ENCODE measurements at regions not wholly inside any gene's neighbourhood (a gene's known extent, or its start where the extent isn't known, plus 50 kb on each side); places are given as distances from the start of the nearest gene placed in this dataset.

DNA sequence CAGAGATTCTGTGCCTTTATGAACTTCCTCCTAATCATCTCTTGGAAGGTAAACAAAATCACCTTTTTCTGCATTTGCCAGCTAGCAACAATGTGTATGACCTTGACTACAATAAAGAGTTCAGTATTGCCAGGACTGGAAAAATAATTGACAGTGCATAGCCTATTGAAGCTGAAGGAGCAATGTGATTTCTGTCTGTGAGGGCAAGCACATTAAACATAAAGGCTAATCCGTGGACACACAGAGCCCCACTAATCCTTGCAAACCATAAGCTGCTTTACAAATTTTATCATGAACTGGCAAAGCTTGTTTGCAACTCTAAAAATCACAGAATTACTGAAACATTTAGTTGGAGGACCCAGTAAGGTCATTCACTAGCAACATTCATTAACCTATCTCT is 563.8 kb downstream of the PYDC2 start:
- Histone ChIP-seq H3K27me3 (ENCODE audit: insufficient read depth, low read depth) (no peaks in the 10 kb centered on the region), H3K4me2 (no peak overlapping the region), H3K4me3 (IDR thresholded peaks at IDR 0.05; ENCODE audit: insufficient read depth, low read depth, low read length) (no peak overlapping the region), H3K36me3 (ENCODE audit: insufficient read depth) (no peaks in the 10 kb centered on the region), H3K27ac (no peak overlapping the region), H3K4me1 (ENCODE audit: low read depth, poor library complexity, severe bottlenecking) (no peaks in the 10 kb centered on the region), H3K9ac (no peak overlapping the region), H3K79me2 (ENCODE audit: insufficient read depth, low read depth) (no peaks in the 10 kb centered on the region), H2AFZ (ENCODE audit: low read depth) (no peak overlapping the region), H4K20me1 (ENCODE audit: insufficient read depth) (no peaks in the 10 kb centered on the region)
- TF ChIP-seq, protein P1, sequence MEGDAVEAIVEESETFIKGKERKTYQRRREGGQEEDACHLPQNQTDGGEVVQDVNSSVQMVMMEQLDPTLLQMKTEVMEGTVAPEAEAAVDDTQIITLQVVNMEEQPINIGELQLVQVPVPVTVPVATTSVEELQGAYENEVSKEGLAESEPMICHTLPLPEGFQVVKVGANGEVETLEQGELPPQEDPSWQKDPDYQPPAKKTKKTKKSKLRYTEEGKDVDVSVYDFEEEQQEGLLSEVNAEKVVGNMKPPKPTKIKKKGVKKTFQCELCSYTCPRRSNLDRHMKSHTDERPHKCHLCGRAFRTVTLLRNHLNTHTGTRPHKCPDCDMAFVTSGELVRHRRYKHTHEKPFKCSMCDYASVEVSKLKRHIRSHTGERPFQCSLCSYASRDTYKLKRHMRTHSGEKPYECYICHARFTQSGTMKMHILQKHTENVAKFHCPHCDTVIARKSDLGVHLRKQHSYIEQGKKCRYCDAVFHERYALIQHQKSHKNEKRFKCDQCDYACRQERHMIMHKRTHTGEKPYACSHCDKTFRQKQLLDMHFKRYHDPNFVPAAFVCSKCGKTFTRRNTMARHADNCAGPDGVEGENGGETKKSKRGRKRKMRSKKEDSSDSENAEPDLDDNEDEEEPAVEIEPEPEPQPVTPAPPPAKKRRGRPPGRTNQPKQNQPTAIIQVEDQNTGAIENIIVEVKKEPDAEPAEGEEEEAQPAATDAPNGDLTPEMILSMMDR (conservative IDR thresholded peaks at IDR 0.05; ENCODE audit: low read depth, low read length), result no peak

DNA sequence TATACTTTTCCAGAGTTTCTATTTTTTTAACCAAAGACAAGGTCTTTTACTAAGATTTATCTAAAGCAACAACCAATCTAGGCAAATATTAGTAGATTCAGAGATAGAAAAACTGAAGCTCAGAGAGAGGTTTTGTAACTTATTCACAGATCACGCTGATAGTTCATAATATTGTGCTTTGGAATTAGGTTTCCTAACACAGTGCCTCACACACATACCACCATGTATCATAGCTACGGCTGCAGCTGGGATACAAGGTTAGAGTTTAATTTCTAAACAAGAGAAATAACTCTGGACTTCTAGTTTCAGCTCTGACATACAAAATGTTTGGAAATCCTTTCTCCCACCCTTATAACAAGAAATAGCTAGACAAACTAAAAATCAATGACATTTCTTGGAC is 565.7 kb downstream of the PYDC2 start:
- H3K4me3 ChIP-seq (IDR thresholded peaks at IDR 0.05; ENCODE audit: insufficient read depth, low read depth, low read length), result no peak overlapping the region
- no peak overlapping the region for H2AFZ ChIP-seq (ENCODE audit: low read depth)
- no peak overlapping the region for H3K9ac ChIP-seq
- no peaks in the 10 kb centered on the region for H3K27me3 ChIP-seq (ENCODE audit: insufficient read depth, low read depth)
- H3K4me2 ChIP-seq, result no peak overlapping the region
- no peaks in the 10 kb centered on the region for H4K20me1 ChIP-seq (ENCODE audit: insufficient read depth)
- H3K36me3 ChIP-seq (ENCODE audit: insufficient read depth), result no peaks in the 10 kb centered on the region
- TF ChIP-seq, protein P1 (conservative IDR thresholded peaks at IDR 0.05; ENCODE audit: low read depth, low read length), result no peak
- no peaks in the 10 kb centered on the region for H3K4me1 ChIP-seq (ENCODE audit: low read depth, poor library complexity, severe bottlenecking)
- H3K79me2 ChIP-seq (ENCODE audit: insufficient read depth, low read depth), result no peaks in the 10 kb centered on the region
- H3K27ac ChIP-seq, result no peak overlapping the region

DNA sequence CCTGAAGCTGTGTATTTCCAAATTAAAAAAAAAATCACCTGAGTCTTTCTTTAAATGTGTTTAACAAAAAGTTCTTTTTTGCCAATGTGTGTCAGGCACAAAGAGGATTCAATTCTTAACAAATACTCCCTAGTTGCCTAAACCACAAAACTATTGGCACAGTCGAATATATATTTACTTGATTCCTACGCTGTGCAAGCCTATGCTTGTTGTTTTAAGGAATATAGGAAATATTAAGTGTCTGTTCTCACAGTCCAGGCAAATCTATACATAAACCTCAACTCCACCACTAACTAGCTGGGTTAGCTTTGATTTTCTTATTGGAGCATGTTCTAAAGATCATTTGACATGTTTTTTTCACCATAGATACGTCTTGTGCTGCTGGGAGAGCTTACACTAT is 571.0 kb downstream of the PYDC2 start:
- Histone ChIP-seq H4K20me1 (ENCODE audit: insufficient read depth) (no peaks in the 10 kb centered on the region), H3K27ac (no peak overlapping the region), H3K9ac (no peak overlapping the region), H3K4me1 (ENCODE audit: low read depth, poor library complexity, severe bottlenecking) (peaks cover 4% of the 10 kb centered on the region), H2AFZ (ENCODE audit: low read depth) (no peak overlapping the region), H3K4me3 (IDR thresholded peaks at IDR 0.05; ENCODE audit: insufficient read depth, low read depth, low read length) (no peak overlapping the region), H3K36me3 (ENCODE audit: insufficient read depth) (no peaks in the 10 kb centered on the region), H3K4me2 (no peak overlapping the region), H3K79me2 (ENCODE audit: insufficient read depth, low read depth) (no peaks in the 10 kb centered on the region), H3K27me3 (ENCODE audit: insufficient read depth, low read depth) (no peaks in the 10 kb centered on the region)
- TF ChIP-seq, protein P1 (conservative IDR thresholded peaks at IDR 0.05; ENCODE audit: low read depth, low read length), result no peak

DNA sequence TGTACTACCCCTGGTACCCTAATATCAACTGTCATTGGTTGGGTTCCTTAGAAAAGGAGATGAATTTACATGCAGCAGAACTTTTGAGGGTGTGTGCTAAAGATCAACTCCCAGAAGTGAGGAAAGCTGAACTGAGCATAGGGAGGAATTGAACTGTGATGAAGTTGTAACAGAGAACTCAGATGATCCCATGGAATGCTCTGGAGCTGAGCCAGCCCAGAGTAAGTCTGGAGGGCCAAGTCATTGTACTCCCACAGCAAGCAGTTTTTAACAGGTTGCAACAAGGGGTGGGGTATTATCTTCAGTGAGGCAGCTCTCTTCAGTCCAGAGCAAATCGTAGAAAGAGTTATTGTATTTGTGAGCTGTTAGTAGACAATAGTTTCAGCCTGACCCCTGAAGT is 572.3 kb downstream of the PYDC2 start:
- no peaks in the 10 kb centered on the region for H3K27me3 ChIP-seq (ENCODE audit: insufficient read depth, low read depth)
- H3K4me3 ChIP-seq (IDR thresholded peaks at IDR 0.05; ENCODE audit: insufficient read depth, low read depth, low read length), result no peak overlapping the region
- no peaks in the 10 kb centered on the region for H3K36me3 ChIP-seq (ENCODE audit: insufficient read depth)
- H3K79me2 ChIP-seq (ENCODE audit: insufficient read depth, low read depth), result no peaks in the 10 kb centered on the region
- no peak overlapping the region for H3K9ac ChIP-seq
- no peaks in the 10 kb centered on the region for H4K20me1 ChIP-seq (ENCODE audit: insufficient read depth)
- H3K27ac ChIP-seq, result no peak overlapping the region
- H3K4me1 ChIP-seq (ENCODE audit: low read depth, poor library complexity, severe bottlenecking), result peaks cover 18% of the 10 kb centered on the region
- no peak overlapping the region for H2AFZ ChIP-seq (ENCODE audit: low read depth)
- no peak overlapping the region for H3K4me2 ChIP-seq
- TF ChIP-seq, protein P1 (conservative IDR thresholded peaks at IDR 0.05; ENCODE audit: low read depth, low read length), result no peak
